ENCODE measurements at regions not wholly inside any gene's neighbourhood (a gene's known extent, or its start where the extent isn't known, plus 50 kb on each side); places are given as distances from the start of the nearest gene placed in this dataset.

DNA sequence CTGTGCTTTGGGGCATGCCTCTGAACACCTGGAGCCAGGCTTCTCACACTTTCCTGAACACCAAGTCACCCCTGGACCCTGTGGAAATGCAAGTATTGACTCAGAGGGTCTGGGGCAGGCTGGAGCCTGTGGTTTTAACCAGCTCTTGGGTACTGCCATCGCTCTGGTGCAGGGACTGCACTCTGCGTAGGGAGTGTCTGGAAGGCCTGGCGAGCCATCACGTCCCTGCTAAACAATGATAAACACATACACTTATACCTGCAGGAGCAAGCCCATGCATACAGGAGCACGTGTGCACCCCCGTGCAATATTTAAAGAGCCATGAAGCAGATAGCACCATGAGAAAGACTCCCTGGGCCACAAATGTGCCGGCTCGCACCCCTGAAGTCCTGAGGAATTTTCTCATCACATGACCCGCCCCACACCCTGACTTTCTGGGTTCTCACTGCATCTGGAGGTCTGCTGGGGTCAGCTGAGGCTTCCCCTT, 267.7 kb downstream of the GADD45G start:
- DNase-seq = no peak

DNA sequence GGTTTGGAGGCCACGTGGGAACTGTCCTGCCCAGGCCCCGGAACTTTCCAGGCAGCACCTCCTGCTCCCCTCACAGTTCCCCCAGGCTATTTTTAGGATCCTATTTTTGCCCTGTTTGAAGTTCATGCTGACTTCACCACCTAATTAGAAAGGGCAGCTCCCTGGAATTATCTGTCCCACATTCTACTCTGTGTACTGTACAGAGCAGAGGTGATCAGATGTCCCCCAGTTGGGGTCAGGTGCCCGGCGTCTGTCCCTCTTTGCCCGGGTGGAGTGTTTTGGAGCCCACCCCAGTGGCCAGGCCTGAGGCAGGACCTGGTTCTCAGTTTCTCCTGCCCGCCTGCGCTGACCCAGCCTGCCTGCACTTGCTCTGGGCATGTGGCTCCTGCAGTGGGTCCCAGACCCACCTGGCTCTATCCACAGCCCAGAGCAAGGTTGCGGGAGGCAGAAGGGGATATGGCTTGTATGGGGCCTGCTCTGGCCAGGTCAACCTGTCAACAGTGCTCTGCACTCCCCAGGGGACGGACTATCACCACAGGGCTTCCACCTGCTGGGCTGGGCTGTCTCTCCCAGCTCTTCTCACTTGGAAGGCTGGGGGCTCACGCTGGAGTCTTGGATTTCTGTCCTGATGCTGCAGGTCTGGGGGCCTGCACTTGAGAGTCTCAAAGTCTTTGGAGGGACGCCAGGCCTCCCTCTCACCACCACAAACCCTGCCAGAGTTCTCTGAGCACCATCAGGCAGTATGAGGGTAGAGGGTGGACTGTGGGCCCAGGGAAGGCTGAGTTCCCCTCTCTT, 268.3 kb downstream of the GADD45G start:
- no peak for DNase-seq

DNA sequence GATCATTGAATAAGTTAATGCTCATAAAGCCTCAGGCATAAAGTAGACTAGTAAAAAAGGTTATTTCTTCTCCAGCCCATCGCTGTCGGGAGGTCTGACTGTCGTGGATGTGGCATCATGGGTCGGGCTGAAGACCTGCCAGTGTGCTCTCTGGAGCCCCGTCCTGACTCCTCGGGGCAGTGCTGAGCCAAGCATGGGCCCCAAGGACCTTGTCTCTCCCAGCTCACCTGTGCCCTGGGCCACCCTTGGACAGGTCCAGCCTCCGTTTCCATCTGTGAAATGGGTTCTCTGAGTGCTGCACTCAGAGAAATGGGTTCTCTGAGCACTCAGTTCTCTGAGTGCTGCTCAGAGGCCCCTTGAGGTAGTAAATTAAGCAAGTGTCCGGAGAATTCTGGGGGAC, 269.0 kb downstream of the GADD45G start:
- no peak for DNase-seq

DNA sequence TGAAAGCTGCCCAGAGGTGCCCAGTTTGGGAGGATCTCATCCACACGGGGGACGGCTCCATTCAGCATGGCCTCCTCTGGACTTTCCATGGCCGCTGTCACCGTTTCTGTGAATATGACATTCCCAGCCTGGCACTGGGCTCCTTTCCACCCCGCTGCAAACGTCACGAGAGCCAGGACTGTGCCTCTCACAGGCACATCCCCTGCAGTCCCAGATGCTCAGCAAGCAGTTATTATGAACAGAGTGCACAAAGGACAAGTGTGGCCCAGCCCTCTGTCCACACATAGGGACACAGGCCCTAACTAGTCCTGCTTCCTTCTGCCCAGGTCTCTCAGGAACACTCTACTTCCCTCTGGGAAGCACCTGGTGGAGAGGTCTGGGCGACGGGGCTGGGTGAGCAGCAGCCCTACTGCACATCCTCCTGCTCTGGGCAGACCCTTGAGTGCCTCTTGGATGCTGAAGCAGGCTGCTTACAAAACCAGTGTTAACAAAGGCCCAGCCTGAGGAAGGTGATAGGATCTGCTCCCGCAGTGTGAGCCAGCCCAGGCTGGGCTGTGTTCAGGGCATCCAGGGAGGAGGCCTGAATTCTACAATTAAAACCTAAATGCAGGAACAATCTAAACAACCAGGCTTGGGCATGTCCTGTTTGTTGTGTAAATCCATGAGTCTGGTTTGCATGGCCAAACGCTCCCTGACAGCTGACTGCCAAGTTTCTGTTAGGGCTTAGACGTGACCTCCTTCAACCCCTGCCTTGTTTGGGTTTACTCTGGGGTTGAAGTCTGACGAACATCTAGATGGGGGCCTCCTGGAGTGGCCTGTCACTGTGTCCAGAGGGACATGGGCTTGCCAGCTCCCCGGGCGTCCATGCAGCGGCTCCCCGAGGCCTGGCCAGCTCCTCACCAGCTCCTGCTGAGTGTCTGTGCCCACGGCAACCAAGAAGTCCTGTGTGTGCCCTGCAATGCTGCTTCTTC, 269.8 kb downstream of the GADD45G start:
- DNase-seq = no peak

DNA sequence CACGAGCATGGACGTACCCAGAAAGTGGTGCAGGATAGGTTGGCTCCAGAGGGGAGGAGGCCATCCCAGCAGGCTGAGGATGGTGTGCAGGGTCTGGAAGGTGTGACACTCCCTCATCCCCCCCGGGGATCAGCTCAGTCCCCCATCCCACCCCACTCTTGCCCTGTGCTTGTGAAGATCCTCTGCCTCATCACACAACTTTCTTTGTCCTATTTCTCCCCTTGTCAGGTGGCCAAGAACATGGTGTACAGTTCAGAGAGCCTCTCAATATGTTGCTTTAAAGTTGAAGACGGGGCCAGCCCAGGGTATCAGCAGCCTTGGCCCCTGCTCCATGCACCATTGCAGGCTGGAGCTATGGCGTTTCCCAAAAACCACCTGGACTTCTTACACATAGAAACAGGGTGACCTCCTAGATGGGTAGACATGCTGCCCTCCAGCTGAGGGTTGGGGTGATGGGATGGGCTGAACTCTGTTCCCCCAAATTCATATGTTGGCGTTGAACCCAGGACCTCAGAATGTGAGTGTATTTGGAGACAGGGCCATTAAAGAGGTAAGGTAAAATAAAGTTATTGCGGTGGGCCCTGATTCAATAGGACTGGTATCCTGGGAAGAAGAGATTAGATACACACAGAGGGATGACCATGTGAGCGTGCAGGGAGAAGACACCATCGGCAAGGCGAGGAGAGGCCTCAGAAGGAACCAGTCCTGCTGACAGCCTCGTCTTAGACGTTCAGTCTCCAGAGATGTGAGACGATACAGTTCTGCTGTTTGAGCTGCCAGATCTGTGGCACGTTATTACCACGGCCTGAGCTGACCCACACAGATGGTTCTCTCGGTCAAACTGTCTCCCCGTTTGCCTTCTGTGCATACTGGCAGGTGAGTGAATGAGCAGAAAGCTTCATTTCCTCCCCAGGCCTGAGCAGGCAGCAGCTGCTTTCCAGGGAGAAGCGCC, 272.5 kb downstream of the GADD45G start:
- DNase-seq = no peak

DNA sequence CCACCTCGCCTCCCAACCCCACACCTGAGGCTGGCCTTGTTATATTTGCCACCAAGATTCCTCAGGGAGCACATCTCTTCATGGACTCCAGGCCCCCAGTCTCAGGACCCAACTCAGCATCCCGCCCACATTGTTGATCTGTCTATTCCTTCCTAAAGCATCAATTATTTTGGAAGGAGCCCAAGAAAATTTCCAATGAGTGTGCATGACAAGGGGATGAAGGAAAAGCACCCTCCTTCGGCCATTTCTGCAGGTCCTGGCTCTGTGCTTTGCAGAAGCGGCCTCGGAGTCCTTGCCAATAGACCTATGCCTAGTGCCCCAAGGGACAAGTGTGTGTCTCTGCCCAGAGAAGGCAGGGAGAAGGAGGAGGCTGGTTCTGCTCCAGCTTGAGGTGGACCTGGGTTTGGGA, 273.2 kb downstream of the GADD45G start:
- no peak for DNase-seq

DNA sequence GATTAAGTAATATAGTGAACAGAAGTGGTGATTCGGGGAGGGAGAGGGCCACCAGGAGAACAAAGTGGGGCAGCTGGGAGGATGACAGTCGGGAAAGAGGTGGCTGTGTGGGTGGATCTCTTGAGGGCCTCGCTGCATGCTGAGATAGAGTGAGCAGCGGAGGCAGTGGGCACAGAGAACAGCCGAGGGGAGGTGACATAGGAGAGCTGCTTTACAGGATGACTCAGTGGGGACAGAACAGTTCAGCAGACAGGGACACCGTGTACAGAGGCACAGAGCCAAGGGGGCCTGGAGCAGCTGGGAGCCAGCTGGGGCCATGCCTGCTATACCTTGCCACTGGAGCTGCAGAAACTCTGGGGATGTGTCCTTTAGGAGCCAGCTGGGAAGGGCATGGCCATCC, 273.9 kb downstream of the GADD45G start:
- no peak for DNase-seq

DNA sequence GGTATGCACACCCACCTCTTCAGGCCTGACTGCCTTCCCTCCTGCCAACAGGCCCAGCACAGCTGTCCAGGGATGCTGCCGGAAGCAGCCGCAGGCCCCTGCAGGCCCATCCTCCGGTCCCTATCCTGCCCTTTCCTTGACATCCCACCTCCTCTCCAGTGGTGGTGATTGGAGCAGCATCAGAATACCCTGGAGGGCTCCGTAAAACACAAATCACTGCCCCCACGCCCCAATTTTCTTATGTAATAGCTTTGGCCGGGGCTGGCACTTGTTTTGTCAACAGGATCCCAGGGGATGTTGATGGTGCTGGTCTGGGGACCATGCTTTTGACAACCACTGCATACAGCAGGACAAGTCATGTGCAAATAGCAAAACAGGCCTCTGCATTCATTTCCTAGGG, 274.5 kb downstream of the GADD45G start:
- no peak for DNase-seq

DNA sequence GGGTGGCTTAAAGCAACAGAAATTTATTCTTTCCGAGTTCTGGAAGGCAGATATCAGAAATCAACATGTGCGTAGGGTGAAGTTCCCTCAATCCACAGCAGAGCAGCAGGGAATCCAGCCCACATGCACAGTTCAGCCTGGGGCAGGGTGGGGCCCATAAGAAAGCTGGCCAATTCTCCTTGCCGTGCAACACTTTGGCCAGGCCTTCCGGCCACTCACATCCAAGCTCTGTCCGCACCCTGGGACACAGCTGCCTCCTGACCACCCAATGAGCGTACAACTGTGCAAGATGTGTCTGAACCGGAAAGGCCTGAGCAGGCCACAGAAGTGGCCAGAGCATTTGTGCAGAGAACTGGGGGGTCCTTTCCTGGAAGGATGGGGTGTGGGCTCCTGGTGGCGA, 274.9 kb downstream of the GADD45G start:
- no peak for DNase-seq

DNA sequence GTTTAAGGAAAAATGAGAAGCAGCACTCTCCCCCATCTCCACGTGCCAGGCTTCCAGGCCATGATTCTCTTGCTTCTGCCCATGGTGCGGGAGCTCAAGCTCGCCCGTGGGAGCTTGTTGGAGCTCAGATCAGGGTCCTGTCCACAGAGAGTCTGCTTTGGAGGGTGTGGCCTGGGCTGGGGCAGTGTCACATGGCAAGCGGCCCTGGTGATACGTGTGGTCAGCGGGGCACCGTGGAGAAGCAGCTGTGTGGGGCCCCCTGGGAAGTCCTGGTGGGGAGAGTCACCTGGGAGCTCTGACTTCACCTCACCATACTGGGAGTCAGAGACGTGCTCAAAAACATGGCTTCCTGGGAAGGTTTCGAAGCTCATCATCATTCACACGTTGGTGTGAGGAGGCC, 275.3 kb downstream of the GADD45G start:
- DNase-seq = no peak

DNA sequence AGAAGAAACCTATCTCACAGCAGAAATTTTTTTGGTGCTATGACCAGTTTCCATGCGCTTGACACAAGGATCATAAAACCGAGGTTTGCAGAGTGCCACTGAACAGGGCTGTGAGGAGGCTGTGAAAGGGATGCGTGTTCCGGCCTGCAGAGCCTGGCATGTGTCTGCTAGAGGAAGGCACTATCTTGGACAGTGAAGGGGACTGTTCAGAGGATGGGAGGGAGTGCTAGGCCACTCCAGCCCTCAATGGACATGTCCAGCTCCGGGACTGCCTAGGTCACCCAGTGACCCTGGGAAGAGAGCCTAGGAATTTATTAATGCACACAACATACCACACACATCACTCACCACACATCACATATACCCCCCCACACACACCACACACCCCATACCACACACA, 275.9 kb downstream of the GADD45G start:
- DNase-seq = no peak

DNA sequence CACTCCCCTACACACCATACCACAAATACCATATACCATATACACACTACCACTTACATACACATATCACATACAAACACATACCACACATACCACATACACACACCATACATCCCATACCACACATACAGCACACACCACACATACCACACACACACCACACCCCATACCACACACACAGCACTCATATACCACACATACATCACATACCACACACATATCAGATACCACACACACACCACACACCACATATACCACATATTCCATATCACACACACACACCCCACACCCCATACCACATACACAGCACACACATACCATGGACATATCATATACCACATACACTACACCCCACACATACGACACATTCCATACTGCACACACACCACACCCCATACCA, 276.6 kb downstream of the GADD45G start:
- DNase-seq = no peak

DNA sequence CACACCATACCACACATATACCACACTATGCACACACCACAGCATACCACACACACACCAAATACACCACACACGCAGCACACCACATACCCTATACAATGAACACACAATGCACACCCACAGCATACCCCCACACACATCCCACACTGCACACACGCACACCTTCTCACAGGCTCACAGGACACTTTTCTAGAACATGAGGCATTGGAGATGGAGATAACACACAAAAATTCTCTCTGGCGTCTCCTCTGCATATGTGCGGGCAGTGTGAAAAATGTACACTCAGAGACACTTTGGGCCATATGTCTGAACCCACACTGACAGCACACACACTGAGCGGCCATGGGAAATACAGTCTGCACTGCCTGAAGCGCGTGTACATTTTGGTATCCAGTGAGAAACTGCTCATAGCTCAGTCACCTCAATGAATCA, 278.1 kb downstream of the GADD45G start:
- no peak for DNase-seq

DNA sequence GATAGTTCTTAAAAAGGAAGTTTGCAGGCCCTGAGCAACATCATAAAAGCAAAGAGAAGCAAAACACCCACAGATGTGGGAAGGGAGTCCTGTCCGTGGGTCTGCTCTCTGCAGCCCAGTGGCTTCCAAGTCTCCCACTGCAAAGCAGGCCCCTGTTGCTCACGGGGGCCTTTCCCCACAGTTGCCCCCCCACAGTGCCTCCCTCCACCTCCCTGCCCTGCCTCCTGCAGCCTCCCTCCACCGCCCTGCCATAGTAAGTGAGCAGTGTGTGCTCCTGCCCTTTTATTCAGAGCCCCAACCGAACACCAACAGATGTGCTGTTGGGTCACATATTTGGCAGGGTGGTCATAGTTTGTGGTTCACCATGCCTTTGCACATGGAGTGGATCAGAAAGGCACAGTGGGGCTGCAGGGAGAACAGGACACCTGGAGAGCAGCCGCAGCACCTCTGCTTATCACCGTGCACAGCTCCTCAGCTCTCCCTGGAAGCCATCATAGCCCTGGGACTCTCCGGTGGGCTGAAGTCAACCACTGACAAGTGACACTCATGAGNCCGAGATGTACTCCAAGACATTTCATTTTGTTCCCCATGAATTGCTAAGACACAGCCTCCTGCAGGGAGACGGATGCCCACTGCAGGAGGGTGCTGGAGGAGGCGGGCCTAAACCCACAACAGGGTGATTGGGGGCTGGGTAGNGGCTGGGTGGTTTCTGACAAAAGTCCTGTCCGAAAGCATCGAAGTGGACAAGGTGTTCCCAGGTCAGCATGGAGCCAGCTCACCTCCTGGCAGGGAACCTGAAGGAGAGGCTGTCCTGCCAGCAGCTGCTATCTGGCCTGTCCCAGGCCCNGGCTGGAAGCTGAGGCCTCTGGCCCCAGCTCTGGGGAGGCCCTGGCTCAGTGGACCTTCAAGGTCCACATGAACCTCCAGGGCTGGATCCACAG, 278.9 kb downstream of the GADD45G start:
- DNase-seq = no peak

DNA sequence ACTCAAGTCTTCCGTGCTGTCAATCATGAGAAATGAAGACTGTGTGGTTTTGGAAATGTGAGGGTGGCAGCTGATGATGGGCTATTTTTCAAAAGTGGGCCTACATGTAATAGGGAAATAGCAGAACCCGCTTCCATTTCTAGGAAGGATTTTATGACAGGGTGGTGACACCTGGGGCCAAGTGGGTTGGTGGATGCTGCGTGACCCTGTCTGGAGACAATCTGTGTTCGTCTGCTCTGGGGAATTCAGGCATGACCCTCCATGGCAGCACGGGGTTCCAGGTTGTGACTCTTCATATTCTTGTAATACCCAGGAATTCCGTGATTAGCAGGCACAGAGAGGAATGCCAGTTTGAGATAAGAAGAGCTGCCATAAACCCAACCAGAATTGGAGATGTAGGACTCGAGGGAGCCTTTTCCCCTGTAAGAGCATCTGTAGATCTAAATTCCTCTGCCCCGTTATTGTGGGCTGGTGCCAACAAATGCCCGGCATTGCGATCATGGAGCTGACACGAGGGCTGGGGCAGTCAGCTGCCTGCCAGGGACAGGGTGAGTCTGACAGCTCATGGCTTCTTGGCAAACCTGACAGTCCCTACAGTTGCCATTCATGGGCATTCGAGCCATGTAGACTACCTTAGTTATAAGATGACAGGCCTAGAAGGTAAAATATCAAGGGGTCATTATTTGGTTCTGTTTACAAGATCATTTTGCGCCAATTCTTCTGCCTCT, 279.7 kb downstream of the GADD45G start:
- DNase-seq = no peak

DNA sequence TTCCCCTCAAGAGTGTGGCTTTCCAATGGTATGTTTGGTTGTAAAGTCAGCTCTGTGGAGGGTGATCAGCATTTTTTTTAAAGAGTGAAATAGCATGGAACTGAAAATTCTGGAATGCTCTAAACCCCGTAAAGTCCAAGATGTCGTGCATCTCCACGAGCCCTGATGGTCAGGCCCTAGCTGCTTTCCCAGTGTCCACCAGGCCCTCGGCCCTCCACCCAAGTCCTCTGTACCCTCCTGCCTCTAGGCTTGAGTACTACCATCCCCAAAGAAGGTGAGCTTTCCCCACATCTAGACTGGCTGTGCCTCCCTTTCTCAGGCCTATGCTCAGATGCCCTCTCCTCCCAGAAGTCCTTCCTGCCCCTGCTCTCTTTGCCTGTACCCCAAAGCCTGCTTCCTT, 280.3 kb downstream of the GADD45G start:
- DNase-seq = no peak

DNA sequence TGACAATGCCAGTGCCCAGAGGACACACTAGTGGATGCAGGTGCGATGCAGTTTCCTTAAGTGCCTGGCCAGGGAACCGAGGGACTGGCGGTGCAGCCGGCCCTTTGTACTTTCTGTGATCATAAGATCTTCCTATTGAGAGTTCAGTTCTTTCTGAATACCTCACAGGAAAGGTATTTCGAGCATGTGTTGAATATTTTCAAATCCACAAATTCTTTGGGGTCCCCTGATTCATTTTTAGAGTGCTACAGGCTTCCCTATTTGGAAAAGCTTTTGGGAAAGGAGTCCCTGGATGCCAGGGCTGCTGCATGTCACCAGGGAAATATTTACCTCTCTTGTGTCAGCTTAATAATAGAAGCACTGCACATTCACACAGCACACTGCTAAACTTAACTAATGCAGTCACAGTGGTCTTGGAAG, 281.5 kb downstream of the GADD45G start:
- no peak for DNase-seq

DNA sequence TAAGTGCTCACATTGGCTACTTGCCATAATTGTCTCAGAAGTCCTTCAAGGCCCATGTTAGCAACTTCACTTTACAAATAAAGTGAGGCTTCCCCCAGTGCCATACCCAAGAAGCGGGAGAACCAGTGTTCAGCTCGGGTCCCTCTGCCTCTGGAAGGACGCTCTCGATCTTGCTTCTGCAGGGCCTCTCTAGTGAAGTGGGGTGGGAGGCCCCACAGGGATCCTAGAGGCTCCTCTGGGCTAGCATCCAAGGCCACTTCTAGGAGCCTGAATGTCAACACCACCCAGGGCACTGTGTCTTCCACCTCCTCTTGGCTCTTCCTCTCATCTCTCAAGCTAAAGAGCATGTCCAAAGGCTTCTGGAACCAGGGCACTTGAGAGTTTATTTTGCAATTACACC, 282.5 kb downstream of the GADD45G start:
- no peak for DNase-seq

DNA sequence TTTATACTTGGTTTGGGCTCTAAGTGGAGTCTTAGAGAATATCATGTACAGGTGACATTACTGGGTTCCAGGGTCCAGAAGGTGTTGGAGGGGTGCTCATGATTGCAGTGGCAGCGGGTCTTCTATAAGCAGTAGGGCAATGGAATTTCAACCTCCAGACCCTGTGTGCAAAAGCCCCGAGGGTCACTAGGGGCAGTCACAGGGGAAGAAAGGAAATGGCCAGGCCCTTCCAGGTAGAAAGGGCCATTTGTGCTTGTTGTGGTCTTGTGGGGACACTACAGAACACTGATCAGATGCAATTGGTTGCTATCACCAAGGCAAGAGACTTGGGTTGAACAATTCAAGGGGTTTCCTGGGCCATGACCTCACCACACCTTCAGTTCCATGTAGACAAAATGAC, 283.4 kb downstream of the GADD45G start:
- no peak for DNase-seq

DNA sequence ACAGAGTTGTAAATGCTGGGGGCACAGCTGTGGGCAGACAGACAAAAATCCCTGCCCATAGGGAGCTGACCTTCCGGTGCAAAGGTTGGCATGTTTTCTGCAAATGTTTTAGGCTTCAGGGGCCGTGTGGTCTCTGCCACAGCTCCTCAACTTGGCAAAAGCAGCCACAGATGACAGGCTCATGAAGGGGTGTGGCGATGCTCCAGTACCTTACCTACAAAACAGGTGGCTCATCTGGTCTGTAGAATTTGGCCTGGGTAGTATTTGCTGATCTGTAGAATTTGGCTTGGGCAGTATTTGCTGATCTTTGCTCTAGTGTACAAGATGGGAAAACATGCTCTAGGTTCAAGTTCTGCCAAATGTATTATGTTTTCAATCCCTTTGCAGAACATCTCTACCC, 283.9 kb downstream of the GADD45G start:
- no peak for DNase-seq

DNA sequence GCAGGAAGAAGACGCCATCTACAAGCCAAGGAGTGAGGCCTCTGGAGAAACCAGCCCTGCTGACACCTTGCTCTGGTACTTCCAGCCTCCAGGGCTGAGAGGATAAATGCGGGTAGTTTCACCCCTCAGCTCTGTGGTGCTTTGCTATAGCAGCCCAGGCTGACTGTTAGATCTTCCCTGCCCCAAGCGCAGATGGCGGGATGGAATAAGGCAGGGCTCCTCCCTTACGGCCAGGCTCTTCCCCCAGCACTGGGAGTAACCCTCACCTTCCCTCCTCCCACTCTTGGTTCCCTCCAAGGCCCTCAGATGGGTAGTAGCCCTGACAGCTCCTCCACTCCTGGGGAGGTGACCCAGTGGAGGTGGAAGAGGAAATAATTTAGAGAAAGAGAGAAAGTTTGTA, 285.1 kb downstream of the GADD45G start:
- no peak for DNase-seq
